HepG2 (cell line): ENCODE measurements at regions not wholly inside any gene's neighbourhood (a gene's known extent, or its start where the extent isn't known, plus 50 kb on each side); places are given as distances from the start of the nearest gene placed in this dataset.

Source experiments
- JUNB ChIP-seq: sonication (generic); formaldehyde crosslinking; IDR thresholded peaks from 2 replicates; pipeline ENCODE4 v1.8.0; 2022; ENCODE audit warnings: missing genetic modification reagents, mild to moderate bottlenecking, borderline replicate concordance
- POLR2A ChIP-seq, 2 experiments: IDR thresholded peaks; 2 replicates each; pipeline ENCODE4 v1.6.1; 2011; ENCODE audit warnings: low read depth in 2 of 2, low read length in 2 of 2, mild to moderate bottlenecking in 1 of 2, moderate library complexity in 1 of 2; ENCODE audit not compliant: insufficient read depth in 1 of 2
- ZBTB10 ChIP-seq: sonication (generic); formaldehyde crosslinking; IDR thresholded peaks from 2 replicates; pipeline ENCODE4 v1.4.0; 2020; ENCODE audit warnings: missing genetic modification reagents, borderline replicate concordance
- ZNF530 ChIP-seq: sonication (generic); formaldehyde crosslinking; IDR thresholded peaks from 2 replicates; pipeline ENCODE4 v1.5.0; 2020; ENCODE audit warnings: low read depth, mild to moderate bottlenecking, missing genetic modification reagents
- ZNF639 ChIP-seq: conservative IDR thresholded peaks from 2 replicates; pipeline ENCODE4 v1.6.1; 2018; ENCODE audit warnings: missing genetic modification reagents

GRCh38 chr12:125530201-125530600, 465.0 kb downstream of the AACS start:
- TF ChIP-seq JUNB (CRISPR knock-in tag) = no peak
- no peak for TF ChIP-seq POLR2A (IDR thresholded peaks at IDR 0.05; ENCODE audit: insufficient read depth in 1 of 2, low read depth in 2 of 2, low read length in 2 of 2)
- TF ChIP-seq ZBTB10 (CRISPR knock-in tag) = no peak
- no peak for TF ChIP-seq ZNF530
- no peak for TF ChIP-seq ZNF639
